Sigmoid colon (tissue), 6 donors: ENCODE measurements at regions not wholly inside any gene's neighbourhood (a gene's known extent, or its start where the extent isn't known, plus 50 kb on each side); places are given as distances from the start of the nearest gene placed in this dataset.

Experiments used
- DNase-seq: peaks from one replicate; pipeline ENCODE4 v3.0.0-alpha.2; 2019
- H3K27ac ChIP-seq, 4 donors: fragments of 200-600 bp; sonication (generic); one replicate each; pipeline ENCODE4 v1.5.1; 2016 to 2019; ENCODE audit warnings: mild to moderate bottlenecking in 1 of 4
- H3K27me3 ChIP-seq, 3 donors: fragments of 200-600 bp; sonication (generic); one replicate each; pipeline ENCODE4 v1.5.1; 2019; ENCODE audit warnings: mild to moderate bottlenecking in 1 of 3
- H3K36me3 ChIP-seq, 4 donors: fragments of 200-600 bp; sonication (generic); one replicate each; pipeline ENCODE4 v1.5.1; 2016 to 2019
- H3K4me1 ChIP-seq, 4 donors: fragments of 200-600 bp; sonication (generic); one replicate each; pipeline ENCODE4 v1.5.1; 2017 to 2019
- H3K4me3 ChIP-seq, 4 donors: fragments of 200-600 bp; sonication (generic); one replicate each; pipeline ENCODE4 v1.5.1; 2017 to 2019; ENCODE audit warnings: mild to moderate bottlenecking in 2 of 4, moderate library complexity in 1 of 4
- H3K9me3 ChIP-seq, 4 donors: fragments of 200-600 bp in 3 of 4; sonication (generic) in 3 of 4; one replicate each; pipeline versions ENCODE4 v1.5.1 to v1.6.1; 2013 to 2019
- EP300 ChIP-seq, 4 donors: sonication (generic); formaldehyde crosslinking; IDR thresholded peaks; one replicate each; pipeline ENCODE4 v1.6.1; 2017; ENCODE audit warnings: antibody characterized with exemption in 4 of 4
- POLR2A ChIP-seq, 2 donors: fragments of 450-650 bp; IDR thresholded peaks; one replicate each; pipeline ENCODE4 v1.6.1; 2016; ENCODE audit warnings: antibody characterized with exemption in 2 of 2, mild to moderate bottlenecking in 2 of 2, moderate library complexity in 2 of 2
- POLR2AphosphoS5 ChIP-seq, 4 donors: sonication (generic); formaldehyde crosslinking; IDR thresholded peaks; one replicate each; pipeline ENCODE4 v1.6.1; 2017; ENCODE audit warnings: antibody characterized with exemption in 4 of 4
- WGBS, 2 donors: extraction: QIAGEN DNeasy Blood & Tissue Kit; methylation state at CpG; one replicate each; pipeline ENCODE4 v1.1.7; 2013; 5-methylcytosine and 5-hydroxymethylcytosine counted together
- intact Hi-C: fragments of 100-400 bp; cut with DNase I; formaldehyde crosslinking; loops from one replicate; pipeline ENCODE4 v1.15.1; 2023
- TF ChIP-seq, protein P1 (sequence below), 4 experiments: fragments of 450-650 bp in 3 of 4; fragments of 200-600 bp in 1 of 4; IDR thresholded peaks; one replicate each; pipeline ENCODE4 v1.5.1; 2016 to 2019; ENCODE audit warnings: antibody characterized with exemption in 4 of 4, mild to moderate bottlenecking in 3 of 4, moderate library complexity in 2 of 4
- donor health status: healthy with polysubstance abuse.
- donor health status: healthy.

DNA sequence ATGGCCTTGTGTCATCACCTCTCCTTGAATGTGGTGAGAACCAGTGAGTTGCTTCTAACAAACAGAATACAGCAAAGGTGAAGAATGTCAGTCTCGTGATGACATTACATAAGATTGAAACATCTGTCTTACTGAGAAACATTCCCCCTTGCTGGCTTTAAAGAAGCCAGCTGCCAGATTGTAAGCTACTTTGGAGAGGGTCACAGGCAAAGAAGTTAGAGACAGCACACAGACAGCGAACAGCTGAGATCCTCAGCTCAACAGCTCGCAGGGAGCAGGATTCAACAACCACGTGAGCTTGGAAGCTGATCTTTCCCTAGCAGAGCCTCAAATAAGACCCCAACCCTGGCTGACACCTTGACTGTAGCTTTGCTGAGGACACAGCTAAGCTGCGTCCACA, 367.9 kb downstream of the LIG4 start:
- no peak for TF ChIP-seq POLR2A (IDR thresholded peaks at IDR 0.05)
- TF ChIP-seq, protein P1, sequence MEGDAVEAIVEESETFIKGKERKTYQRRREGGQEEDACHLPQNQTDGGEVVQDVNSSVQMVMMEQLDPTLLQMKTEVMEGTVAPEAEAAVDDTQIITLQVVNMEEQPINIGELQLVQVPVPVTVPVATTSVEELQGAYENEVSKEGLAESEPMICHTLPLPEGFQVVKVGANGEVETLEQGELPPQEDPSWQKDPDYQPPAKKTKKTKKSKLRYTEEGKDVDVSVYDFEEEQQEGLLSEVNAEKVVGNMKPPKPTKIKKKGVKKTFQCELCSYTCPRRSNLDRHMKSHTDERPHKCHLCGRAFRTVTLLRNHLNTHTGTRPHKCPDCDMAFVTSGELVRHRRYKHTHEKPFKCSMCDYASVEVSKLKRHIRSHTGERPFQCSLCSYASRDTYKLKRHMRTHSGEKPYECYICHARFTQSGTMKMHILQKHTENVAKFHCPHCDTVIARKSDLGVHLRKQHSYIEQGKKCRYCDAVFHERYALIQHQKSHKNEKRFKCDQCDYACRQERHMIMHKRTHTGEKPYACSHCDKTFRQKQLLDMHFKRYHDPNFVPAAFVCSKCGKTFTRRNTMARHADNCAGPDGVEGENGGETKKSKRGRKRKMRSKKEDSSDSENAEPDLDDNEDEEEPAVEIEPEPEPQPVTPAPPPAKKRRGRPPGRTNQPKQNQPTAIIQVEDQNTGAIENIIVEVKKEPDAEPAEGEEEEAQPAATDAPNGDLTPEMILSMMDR (IDR thresholded peaks at IDR 0.05) = no peak
- no peak for TF ChIP-seq POLR2AphosphoS5 (IDR thresholded peaks at IDR 0.05)
- TF ChIP-seq EP300 (IDR thresholded peaks at IDR 0.05) = no peak
- H3K4me1 ChIP-seq = no peaks in the 10 kb centered on the region
- H3K27ac ChIP-seq = no peak overlapping the region
- intact Hi-C loops = no loop called here
- H3K27me3 ChIP-seq = no peaks in the 10 kb centered on the region
- no peak for DNase-seq
- no peak overlapping the region for H3K4me3 ChIP-seq
- no peaks in the 10 kb centered on the region for H3K9me3 ChIP-seq
- 37 to 51% methylated on average over 5 of the region's 5 CpGs for WGBS, 2 donors
- no peaks in the 10 kb centered on the region for H3K36me3 ChIP-seq

DNA sequence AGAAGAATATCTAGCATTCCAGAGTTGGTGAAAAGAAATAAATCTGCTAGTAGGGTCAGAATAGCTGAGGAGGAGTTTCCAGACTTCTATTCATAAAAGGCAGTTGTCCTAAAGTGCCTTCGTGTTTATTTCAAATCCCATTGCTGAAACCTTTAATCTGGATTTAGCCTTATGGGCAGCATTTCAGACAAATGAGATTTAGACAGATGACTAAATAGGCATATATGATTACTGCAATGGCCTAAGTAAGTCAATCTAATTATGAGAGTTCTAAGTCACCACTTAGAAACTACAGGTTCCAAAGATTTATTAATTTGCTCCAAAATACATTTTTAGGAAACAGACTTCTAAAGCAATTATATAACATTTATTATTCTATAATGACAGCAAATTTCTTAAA, 368.7 kb downstream of the LIG4 start:
- Histone ChIP-seq H3K36me3 (no peaks in the 10 kb centered on the region), H3K27me3 (no peaks in the 10 kb centered on the region), H3K27ac (no peak overlapping the region), H3K9me3 (no peaks in the 10 kb centered on the region), H3K4me3 (no peak overlapping the region), H3K4me1 (no peaks in the 10 kb centered on the region)
- WGBS, 2 donors = 76 to 84% methylated on average over 1 of the region's 1 CpG
- no peak for DNase-seq
- TF ChIP-seq POLR2AphosphoS5 (IDR thresholded peaks at IDR 0.05) (no peak), EP300 (IDR thresholded peaks at IDR 0.05) (no peak), POLR2A (IDR thresholded peaks at IDR 0.05) (no peak)
- TF ChIP-seq, protein P1 (IDR thresholded peaks at IDR 0.05) = no peak
- intact Hi-C loops = no loop called here

- 68 to 79% methylated on average over 3 of the region's 3 CpGs for WGBS, 2 donors
- no peaks in the 10 kb centered on the region for H3K4me1 ChIP-seq
- intact Hi-C loops = no loop called here
These were observed 369.4 kb downstream of the LIG4 start for GRCh38 chr13:107845911-107846310.

GRCh38 chr13:107843681-107844080, 371.7 kb downstream of the LIG4 start:
- H3K27ac ChIP-seq = no peak overlapping the region
- WGBS, 2 donors = 68 to 81% methylated on average over 3 of the region's 3 CpGs
- intact Hi-C loops = no loop called here
- DNase-seq = no peak
- H3K36me3 ChIP-seq = no peaks in the 10 kb centered on the region
- TF ChIP-seq POLR2A (IDR thresholded peaks at IDR 0.05) (no peak), EP300 (IDR thresholded peaks at IDR 0.05) (no peak), POLR2AphosphoS5 (IDR thresholded peaks at IDR 0.05) (no peak)
- TF ChIP-seq, protein P1 (IDR thresholded peaks at IDR 0.05) = no peak
- no peaks in the 10 kb centered on the region for H3K27me3 ChIP-seq
- H3K4me1 ChIP-seq = no peaks in the 10 kb centered on the region
- H3K4me3 ChIP-seq = no peak overlapping the region
- H3K9me3 ChIP-seq = no peaks in the 10 kb centered on the region

More at GRCh38 chr13:107845911-107846310, 369.4 kb downstream of the LIG4 start:
- Histone ChIP-seq H3K9me3 (no peaks in the 10 kb centered on the region), H3K27ac (no peak overlapping the region), H3K27me3 (no peaks in the 10 kb centered on the region), H3K36me3 (no peaks in the 10 kb centered on the region), H3K4me3 (no peak overlapping the region)
- no peak for DNase-seq
- TF ChIP-seq POLR2A (IDR thresholded peaks at IDR 0.05) (no peak), POLR2AphosphoS5 (IDR thresholded peaks at IDR 0.05) (no peak), EP300 (IDR thresholded peaks at IDR 0.05) (no peak)
- TF ChIP-seq, protein P1 (IDR thresholded peaks at IDR 0.05) = no peak

DNA sequence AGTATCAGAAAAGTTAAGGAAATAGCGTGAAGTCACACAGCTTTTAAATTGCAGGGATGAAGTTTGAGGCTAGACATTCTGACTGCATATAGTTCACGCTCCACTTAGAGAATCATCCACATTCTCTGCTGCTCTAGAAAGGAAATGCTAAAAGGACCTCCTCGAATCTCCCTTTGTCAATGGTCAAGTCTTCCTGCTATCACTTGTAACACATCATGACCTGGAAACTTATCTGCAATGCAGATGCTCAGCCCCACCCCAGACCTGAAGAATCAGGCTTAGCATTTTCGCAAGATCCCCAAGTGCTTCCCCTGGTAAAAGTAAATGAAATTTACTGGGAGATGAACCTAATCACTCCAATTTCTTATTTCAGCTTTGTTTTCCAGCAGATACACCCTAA, 372.1 kb downstream of the LIG4 start:
- no peaks in the 10 kb centered on the region for H3K36me3 ChIP-seq
- intact Hi-C loops = no loop called here
- H3K4me1 ChIP-seq = no peaks in the 10 kb centered on the region
- no peak for DNase-seq
- no peaks in the 10 kb centered on the region for H3K9me3 ChIP-seq
- H3K27me3 ChIP-seq = no peaks in the 10 kb centered on the region
- H3K27ac ChIP-seq = no peak overlapping the region
- TF ChIP-seq, protein P1 (IDR thresholded peaks at IDR 0.05) = no peak
- no peak for TF ChIP-seq EP300 (IDR thresholded peaks at IDR 0.05)
- no peak for TF ChIP-seq POLR2A (IDR thresholded peaks at IDR 0.05)
- TF ChIP-seq POLR2AphosphoS5 (IDR thresholded peaks at IDR 0.05) = no peak
- 73% methylated on average over 4 of the region's 4 CpGs for WGBS, 2 donors
- H3K4me3 ChIP-seq = no peak overlapping the region
